ENCODE measurements at regions not wholly inside any gene's neighbourhood (a gene's known extent, or its start where the extent isn't known, plus 50 kb on each side); places are given as distances from the start of the nearest gene placed in this dataset.

DNA sequence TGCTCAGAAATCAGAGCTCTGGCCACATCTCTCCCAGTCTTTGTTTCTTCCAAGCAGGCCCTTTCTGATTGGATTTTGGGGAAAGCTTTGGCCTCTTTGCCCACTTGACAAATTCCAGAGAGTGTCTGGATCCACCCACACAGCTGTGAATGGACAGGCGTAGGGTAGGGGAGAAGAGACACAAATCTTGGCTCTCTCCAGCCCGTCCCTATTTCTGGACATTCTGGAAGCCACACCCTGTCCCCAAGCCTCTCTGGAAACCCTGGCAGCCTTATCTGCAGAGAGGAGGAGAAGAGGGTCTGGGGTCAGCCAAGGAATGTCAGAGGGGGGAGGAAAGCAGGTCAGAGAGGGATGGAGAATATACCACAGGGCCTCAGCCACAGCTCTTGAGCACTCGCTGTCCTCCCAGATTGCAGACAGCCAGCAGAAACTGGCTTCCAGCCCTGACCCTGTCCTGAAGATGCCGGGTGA, 59.5 kb upstream of the WNT11 start:
- POLR2A ChIA-PET (ENCODE audit: low non-redundant PET), result no interaction called here
- TF ChIP-seq EZH2 (IDR thresholded peaks at IDR 0.05; ENCODE audit: borderline replicate concordance, low read depth, low read length, poor library complexity, severe bottlenecking), result no peak
- TF ChIP-seq, protein P1, sequence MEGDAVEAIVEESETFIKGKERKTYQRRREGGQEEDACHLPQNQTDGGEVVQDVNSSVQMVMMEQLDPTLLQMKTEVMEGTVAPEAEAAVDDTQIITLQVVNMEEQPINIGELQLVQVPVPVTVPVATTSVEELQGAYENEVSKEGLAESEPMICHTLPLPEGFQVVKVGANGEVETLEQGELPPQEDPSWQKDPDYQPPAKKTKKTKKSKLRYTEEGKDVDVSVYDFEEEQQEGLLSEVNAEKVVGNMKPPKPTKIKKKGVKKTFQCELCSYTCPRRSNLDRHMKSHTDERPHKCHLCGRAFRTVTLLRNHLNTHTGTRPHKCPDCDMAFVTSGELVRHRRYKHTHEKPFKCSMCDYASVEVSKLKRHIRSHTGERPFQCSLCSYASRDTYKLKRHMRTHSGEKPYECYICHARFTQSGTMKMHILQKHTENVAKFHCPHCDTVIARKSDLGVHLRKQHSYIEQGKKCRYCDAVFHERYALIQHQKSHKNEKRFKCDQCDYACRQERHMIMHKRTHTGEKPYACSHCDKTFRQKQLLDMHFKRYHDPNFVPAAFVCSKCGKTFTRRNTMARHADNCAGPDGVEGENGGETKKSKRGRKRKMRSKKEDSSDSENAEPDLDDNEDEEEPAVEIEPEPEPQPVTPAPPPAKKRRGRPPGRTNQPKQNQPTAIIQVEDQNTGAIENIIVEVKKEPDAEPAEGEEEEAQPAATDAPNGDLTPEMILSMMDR (conservative IDR thresholded peaks at IDR 0.05; ENCODE audit: low read depth, low read length), result no peak
- Histone ChIP-seq H3K4me3 (ENCODE audit: low read depth, low read length, poor library complexity, severe bottlenecking) (no peak overlapping the region), H3K27me3 (replicated peaks; ENCODE audit: insufficient read depth, low read depth, low read length, poor library complexity) (no peaks in the 10 kb centered on the region), H3K9me3 (ENCODE audit: low read depth, low read length, poor library complexity, severe bottlenecking) (no peaks in the 10 kb centered on the region), H3K27ac (ENCODE audit: low read depth, low read length, poor library complexity, severe bottlenecking) (no peak overlapping the region), H3K4me1 (ENCODE audit: insufficient read depth, low read length, poor library complexity, severe bottlenecking) (no peaks in the 10 kb centered on the region), H3K36me3 (ENCODE audit: insufficient read depth, low read length, poor library complexity, severe bottlenecking) (no peaks in the 10 kb centered on the region)
- intact Hi-C loops (cut with micrococcal nuclease; ENCODE audit: unreplicated experiment), result no loop called here
- CTCF ChIA-PET, result no interaction called here
- DNase-seq (ENCODE audit: low spot score), result no peak
- BruUV-seq (replicated peaks), result no TSS peak

DNA sequence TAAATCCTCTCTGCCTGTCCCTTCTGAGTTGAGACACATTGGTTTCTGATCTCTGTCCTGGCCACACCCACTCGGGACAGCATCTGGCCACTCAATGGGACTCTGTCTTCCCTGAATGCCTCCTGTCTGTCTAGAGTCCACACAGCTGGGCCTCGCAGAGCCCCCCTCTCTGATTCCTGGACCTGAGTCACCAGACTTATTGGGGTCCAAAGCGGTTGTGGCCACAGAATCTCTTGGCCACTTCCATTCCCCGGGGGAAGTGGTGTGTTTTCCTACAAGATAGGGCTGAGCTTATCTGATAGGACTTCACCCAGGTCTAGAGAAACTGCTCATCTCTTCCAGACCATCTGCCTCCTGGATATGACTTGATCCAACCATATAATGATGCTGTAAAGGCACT, 57.4 kb upstream of the WNT11 start:
- Histone ChIP-seq H3K27me3 (replicated peaks; ENCODE audit: insufficient read depth, low read depth, low read length, poor library complexity) (no peaks in the 10 kb centered on the region), H3K27ac (ENCODE audit: low read depth, low read length, poor library complexity, severe bottlenecking) (no peak overlapping the region), H3K4me3 (ENCODE audit: low read depth, low read length, poor library complexity, severe bottlenecking) (no peak overlapping the region), H3K36me3 (ENCODE audit: insufficient read depth, low read length, poor library complexity, severe bottlenecking) (no peaks in the 10 kb centered on the region), H3K9me3 (ENCODE audit: low read depth, low read length, poor library complexity, severe bottlenecking) (no peaks in the 10 kb centered on the region), H3K4me1 (ENCODE audit: insufficient read depth, low read length, poor library complexity, severe bottlenecking) (no peaks in the 10 kb centered on the region)
- TF ChIP-seq, protein P1 (conservative IDR thresholded peaks at IDR 0.05; ENCODE audit: low read depth, low read length), result no peak
- no peak for TF ChIP-seq EZH2 (IDR thresholded peaks at IDR 0.05; ENCODE audit: borderline replicate concordance, low read depth, low read length, poor library complexity, severe bottlenecking)
- ChIA-PET CTCF (no interaction called here), POLR2A (ENCODE audit: low non-redundant PET) (no interaction called here)
- no peak for DNase-seq (ENCODE audit: low spot score)
- BruUV-seq (replicated peaks), result no TSS peak
- intact Hi-C loops (cut with micrococcal nuclease; ENCODE audit: unreplicated experiment), result no loop called here

DNA sequence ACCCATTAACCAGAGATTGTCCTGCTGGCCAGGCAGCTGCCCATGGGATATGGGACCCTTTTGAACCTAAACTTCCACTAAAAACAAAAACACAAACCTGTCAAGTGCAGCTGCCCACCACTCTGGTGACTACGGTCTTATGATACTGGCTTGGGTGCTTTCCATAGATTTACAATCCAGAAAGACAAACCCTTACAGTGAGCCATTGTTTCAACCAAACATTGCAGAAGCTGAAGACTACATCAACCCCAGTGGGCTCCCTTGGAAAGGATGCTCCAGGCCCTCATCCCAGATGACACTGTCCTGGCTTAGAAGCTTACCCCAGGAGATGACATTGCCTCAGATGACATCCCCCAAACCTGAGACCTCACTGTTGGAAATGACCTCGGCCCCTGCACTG, 56.9 kb upstream of the WNT11 start:
- Histone ChIP-seq H3K4me1 (ENCODE audit: insufficient read depth, low read length, poor library complexity, severe bottlenecking) (no peaks in the 10 kb centered on the region), H3K36me3 (ENCODE audit: insufficient read depth, low read length, poor library complexity, severe bottlenecking) (no peaks in the 10 kb centered on the region), H3K27ac (ENCODE audit: low read depth, low read length, poor library complexity, severe bottlenecking) (no peak overlapping the region), H3K27me3 (replicated peaks; ENCODE audit: insufficient read depth, low read depth, low read length, poor library complexity) (no peaks in the 10 kb centered on the region), H3K4me3 (ENCODE audit: low read depth, low read length, poor library complexity, severe bottlenecking) (no peak overlapping the region), H3K9me3 (ENCODE audit: low read depth, low read length, poor library complexity, severe bottlenecking) (no peaks in the 10 kb centered on the region)
- no peak for DNase-seq (ENCODE audit: low spot score)
- ChIA-PET CTCF (no interaction called here), POLR2A (ENCODE audit: low non-redundant PET) (no interaction called here)
- TF ChIP-seq EZH2 (IDR thresholded peaks at IDR 0.05; ENCODE audit: borderline replicate concordance, low read depth, low read length, poor library complexity, severe bottlenecking), result no peak
- TF ChIP-seq, protein P1 (conservative IDR thresholded peaks at IDR 0.05; ENCODE audit: low read depth, low read length), result no peak
- intact Hi-C loops (cut with micrococcal nuclease; ENCODE audit: unreplicated experiment), result no loop called here
- no TSS peak for BruUV-seq (replicated peaks)

All from A673 (cell line).